Choroid plexus epithelial cell (primary cell): ENCODE measurements at regions not wholly inside any gene's neighbourhood (a gene's known extent, or its start where the extent isn't known, plus 50 kb on each side); places are given as distances from the start of the nearest gene placed in this dataset.

Experiments
- DNase-seq: peaks from one replicate; pipeline ENCODE4 v3.0.0-alpha.2; 2010; ENCODE audit warnings: low read depth
- H3K4me3 ChIP-seq: 2 replicates; pipeline ENCODE4 v1.5.1; 2011; ENCODE audit warnings: low read depth, mild to moderate bottlenecking, control low read depth, low read length, moderate library complexity
- CTCF ChIP-seq: conservative IDR thresholded peaks from 2 replicates; pipeline ENCODE4 v1.5.1; 2011; ENCODE audit warnings: low read depth, mild to moderate bottlenecking, control low read depth, inconsistent platforms, low read length, moderate library complexity

- DNase-seq = peak; percentile 47
- no peak overlapping the region for H3K4me3 ChIP-seq
- no peak for TF ChIP-seq CTCF
These were observed 465.2 kb upstream of the CITED2 start for GRCh38 chr6:139839506-139840156.

- H3K4me3 ChIP-seq = no peak overlapping the region
- no peak for TF ChIP-seq CTCF
- no peak for DNase-seq
These were observed 459.8 kb upstream of the CITED2 start for GRCh38 chr6:139834232-139834631.

- no peak for DNase-seq
- no peak overlapping the region for H3K4me3 ChIP-seq
- no peak for TF ChIP-seq CTCF
These were observed 459.1 kb upstream of the CITED2 start for GRCh38 chr6:139833592-139833991.

DNA sequence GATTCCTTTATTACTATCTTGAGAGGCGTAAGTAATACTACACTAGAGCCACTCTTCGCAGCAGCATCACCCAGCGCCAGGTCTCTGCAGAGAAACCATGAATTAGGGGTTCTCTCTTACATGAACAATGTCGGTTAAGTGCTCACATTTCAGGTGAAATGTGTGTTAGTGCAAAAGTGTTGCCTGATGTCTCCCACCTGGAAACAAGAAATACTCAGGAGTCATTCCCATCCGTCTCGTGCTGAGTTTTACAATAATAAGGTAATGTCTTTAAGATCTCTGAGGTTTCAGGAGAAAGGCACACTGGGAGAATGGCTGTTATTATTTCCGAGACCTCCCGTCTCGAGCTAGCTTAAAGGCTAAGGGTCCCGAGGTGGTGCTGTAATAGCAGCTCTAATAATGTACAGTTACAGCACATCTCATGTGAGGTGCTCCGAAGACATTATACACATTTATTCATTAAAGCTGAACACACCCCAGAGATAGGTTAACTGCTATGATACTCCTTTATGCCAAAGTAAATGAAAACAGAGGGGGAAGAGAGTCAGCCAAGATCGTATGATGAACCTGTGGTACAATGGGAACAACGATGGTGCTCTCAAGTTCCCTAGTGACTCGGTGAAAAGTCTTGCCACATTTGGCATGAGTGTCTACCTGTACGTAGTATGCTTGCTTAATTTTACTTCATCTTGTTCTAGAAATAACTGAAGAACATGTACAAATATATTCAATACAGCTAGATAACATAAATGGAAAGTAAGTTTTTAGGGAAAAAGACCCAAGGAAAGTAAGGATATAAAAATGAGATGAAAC lies 458.3 kb upstream of the CITED2 start:
- TF ChIP-seq CTCF = no peak
- no peak overlapping the region for H3K4me3 ChIP-seq
- no peak for DNase-seq

- no peak for DNase-seq
- no peak for TF ChIP-seq CTCF
- H3K4me3 ChIP-seq = no peak overlapping the region
These were observed 455.1 kb upstream of the CITED2 start for GRCh38 chr6:139829576-139829975.

DNA sequence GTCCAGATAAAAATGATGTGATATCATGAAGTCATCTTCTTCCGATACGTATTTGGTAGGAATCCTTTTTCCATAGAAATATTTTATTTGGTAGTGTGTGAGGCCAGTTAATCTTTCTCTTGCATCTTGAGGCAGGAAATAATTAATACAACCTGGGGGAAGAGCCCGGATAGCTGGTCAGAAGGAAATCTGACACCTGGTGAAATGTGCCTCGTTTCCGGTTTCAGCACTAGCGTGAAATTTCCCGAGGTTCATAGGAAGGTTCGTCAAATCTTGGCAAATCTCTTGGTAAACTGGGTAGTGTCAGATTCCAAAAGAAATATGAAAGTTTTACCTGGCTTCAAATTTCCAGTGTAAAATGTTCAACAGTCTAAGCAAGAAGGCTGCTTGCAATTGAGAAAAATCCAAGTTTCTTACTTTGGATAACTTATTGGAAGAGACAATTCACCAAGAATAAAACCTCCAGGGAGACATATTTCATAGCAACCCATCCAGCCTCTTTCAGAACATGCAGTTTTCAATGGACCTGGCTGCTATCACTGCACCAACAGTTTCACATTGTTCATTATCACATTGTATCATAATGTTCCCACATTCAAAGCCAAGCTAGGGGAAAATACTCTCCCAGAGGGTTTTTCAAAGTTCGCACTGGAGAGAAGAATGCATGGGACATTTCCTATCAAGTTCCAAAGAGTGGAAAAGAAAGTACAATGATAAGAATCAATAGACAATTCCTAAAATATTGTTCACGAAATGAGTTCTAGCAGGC lies 454.5 kb upstream of the CITED2 start:
- no peak for TF ChIP-seq CTCF
- DNase-seq = no peak
- H3K4me3 ChIP-seq = no peak overlapping the region
